Pancreas (tissue), 10 donors: ENCODE measurements at regions not wholly inside any gene's neighbourhood (a gene's known extent, or its start where the extent isn't known, plus 50 kb on each side); places are given as distances from the start of the nearest gene placed in this dataset.

Experiments used
- ATAC-seq, 4 donors: fragments of 200-7000 bp; cut with Tn5 transposase; one replicate each; pipeline versions ENCODE4 v1.8.0 to v1.9.1; 2020; ENCODE audit warnings: mild to moderate bottlenecking in 4 of 4, moderate library complexity in 4 of 4
- DNase-seq, 6 donors: peaks; one replicate each; pipeline ENCODE4 v3.0.0-alpha.2; 2020
- FAIRE-seq: peaks from 2 replicates; lab custom pipeline; 2012; peaks lifted over from hg19 to GRCh38; lab: Jason Lieb, UNC
- H3K27ac ChIP-seq, 4 donors: fragments of 200-600 bp; sonication (generic); 1 replicate in 3 of 4; 2 replicates in 1 of 4; pipeline versions ENCODE4 v1.5.0 to v1.8.0; 2020
- H3K27me3 ChIP-seq, 4 donors: fragments of 200-600 bp; one replicate each; pipeline ENCODE4 v1.8.0; 2021
- H3K36me3 ChIP-seq, 3 donors: fragments of 200-600 bp; sonication (generic) in 1 of 3; one replicate each; pipeline versions ENCODE4 v1.5.0 to v1.8.0; 2020 to 2021
- H3K4me1 ChIP-seq, 3 donors: fragments of 200-600 bp; one replicate each; pipeline ENCODE4 v1.8.0; 2021
- H3K4me3 ChIP-seq, 4 donors: fragments of 200-600 bp; sonication (generic) in 2 of 4; one replicate each; pipeline versions ENCODE4 v1.5.0 to v1.8.0; 2020 to 2021
- H3K9me3 ChIP-seq, 4 donors: fragments of 200-600 bp; one replicate each; pipeline ENCODE4 v1.8.0; 2021
- CTCF ChIP-seq, 4 donors: fragments of 200-600 bp; sonication (generic) in 3 of 4; IDR thresholded peaks; one replicate each; pipeline versions ENCODE4 v1.5.0 to v1.8.0; 2021; ENCODE audit warnings: antibody characterized with exemption in 4 of 4
- WGBS, 2 donors: extraction: QIAGEN DNeasy Blood & Tissue Kit; methylation state at CpG; one replicate each; pipeline ENCODE4 v1.1.7; 2013; 5-methylcytosine and 5-hydroxymethylcytosine counted together
- intact Hi-C, 3 donors: fragments of 100-400 bp; cut with DNase I; formaldehyde crosslinking; loops; one replicate each; pipeline versions ENCODE4 v1.11.1 to v1.14.2; 2022
- donor health status: healthy with polysubstance abuse.
- donor health status: DM: no; HTN: no; CAD: no; lungs with moderate emphysema.
- donor health status: DM: no; HTN: no; CAD: no.
- donor health status: control.
- donor health status: control.
- donor health status: Bipolar disorder and iron deficiency.
- donor health status: DM: yes; HTN: yes; CAD: no.
- donor health status: DM: no; HTN: no; CAD: no.
- donor health status: DM: no; HTN: no; CAD: no.
- donor health status: DM: yes; HTN: yes; CAD: no.

GRCh38 chr12:93316623-93316971 is 61.1 kb upstream of the NUDT4 start:
- Histone ChIP-seq H3K27me3 (no peaks in the 10 kb centered on the region), H3K36me3 (no peaks in the 10 kb centered on the region), H3K27ac (no peak overlapping the region), H3K4me1 (no peaks in the 10 kb centered on the region), H3K4me3 (no peak overlapping the region), H3K9me3 (no peaks in the 10 kb centered on the region)
- no peak for FAIRE-seq
- intact Hi-C loops, result no loop called here
- no peak for ATAC-seq
- DNase-seq, result no peak
- 96 to 100% methylated on average over 1 of the region's 1 CpG for WGBS, 2 donors
- TF ChIP-seq CTCF (IDR thresholded peaks at IDR 0.05), result no peak

GRCh38 chr12:93317227-93317626 is 60.5 kb upstream of the NUDT4 start:
- FAIRE-seq (no peak), ATAC-seq (no peak)

GRCh38 chr12:93318720-93319522 is 58.8 kb upstream of the NUDT4 start:
- H3K9me3 ChIP-seq, result no peaks in the 10 kb centered on the region
- H3K4me1 ChIP-seq, result no peaks in the 10 kb centered on the region
- no peaks in the 10 kb centered on the region for H3K27me3 ChIP-seq
- TF ChIP-seq CTCF (IDR thresholded peaks at IDR 0.05), result no peak
- H3K27ac ChIP-seq, result no peak overlapping the region
- no peaks in the 10 kb centered on the region for H3K36me3 ChIP-seq
- no peak for FAIRE-seq
- H3K4me3 ChIP-seq, result no peak overlapping the region
- 36 to 38% methylated on average over 6 of the region's 6 CpGs for WGBS, 2 donors
- intact Hi-C loops, result no loop called here
- ATAC-seq, result peak in 3 of 4 donors; percentile 42 to 71 (median 54)
- peak in 1 of 6 donors; percentile 11 for DNase-seq

More at GRCh38 chr12:93317227-93317626, 60.5 kb upstream of the NUDT4 start:
- no peaks in the 10 kb centered on the region for H3K27me3 ChIP-seq
- intact Hi-C loops, result no loop called here
- TF ChIP-seq CTCF (IDR thresholded peaks at IDR 0.05), result no peak
- no peak overlapping the region for H3K27ac ChIP-seq
- H3K4me3 ChIP-seq, result no peak overlapping the region
- 66 to 77% methylated on average over 6 of the region's 6 CpGs for WGBS, 2 donors
- no peak for DNase-seq
- H3K9me3 ChIP-seq, result no peaks in the 10 kb centered on the region
- no peaks in the 10 kb centered on the region for H3K4me1 ChIP-seq
- no peaks in the 10 kb centered on the region for H3K36me3 ChIP-seq

- no peaks in the 10 kb centered on the region for H3K36me3 ChIP-seq
- no peak overlapping the region for H3K4me3 ChIP-seq
- H3K27me3 ChIP-seq, result no peaks in the 10 kb centered on the region
- WGBS, 2 donors, result 56 to 58% methylated on average over 5 of the region's 5 CpGs
- no peak for FAIRE-seq
- intact Hi-C loops, result no loop called here
- no peak for DNase-seq
- no peak for ATAC-seq
- no peaks in the 10 kb centered on the region for H3K4me1 ChIP-seq
- TF ChIP-seq CTCF (IDR thresholded peaks at IDR 0.05), result no peak
- no peaks in the 10 kb centered on the region for H3K9me3 ChIP-seq
- no peak overlapping the region for H3K27ac ChIP-seq
Measured at GRCh38 chr12:93319523-93320050, 58.1 kb upstream of the NUDT4 start.

GRCh38 chr12:93322784-93323183 is 54.9 kb upstream of the NUDT4 start:
- Histone ChIP-seq H3K36me3 (no peaks in the 10 kb centered on the region), H3K27ac (no peak overlapping the region), H3K4me1 (no peaks in the 10 kb centered on the region), H3K27me3 (no peaks in the 10 kb centered on the region), H3K9me3 (no peaks in the 10 kb centered on the region), H3K4me3 (no peak overlapping the region)
- TF ChIP-seq CTCF (IDR thresholded peaks at IDR 0.05), result no peak
- WGBS, 2 donors, result 45 to 48% methylated on average over 2 of the region's 2 CpGs
- no peak for ATAC-seq
- DNase-seq, result no peak
- FAIRE-seq, result no peak
- intact Hi-C loops, result no loop called here
